ENCODE measurements at regions not wholly inside any gene's neighbourhood (a gene's known extent, or its start where the extent isn't known, plus 50 kb on each side); places are given as distances from the start of the nearest gene placed in this dataset.

GRCh38 chr21:14699433-14700407 is 153.6 kb upstream of the SAMSN1 start:
- H3K27me3 ChIP-seq, result no peaks in the 10 kb centered on the region
- no peaks in the 10 kb centered on the region for H3K36me3 ChIP-seq
- H3K4me3 ChIP-seq (replicated peaks in 1 of 3), result no peak overlapping the region
- H3K27ac ChIP-seq, result peak overlapping the region in 1 of 3 donors; percentile 6
- 71 to 78% methylated on average over 3 of the region's 3 CpGs for WGBS, 2 donors
- intact Hi-C loops (cut with DNase I), result no loop called here
- H3K9me3 ChIP-seq, result no peaks in the 10 kb centered on the region
- H3K4me1 ChIP-seq, result peaks cover 0 to 9% of the 10 kb centered on the region in 2 donors
- no peak for DNase-seq
- TF ChIP-seq POLR2A (IDR thresholded peaks at IDR 0.05) (no peak), CTCF (IDR thresholded peaks at IDR 0.05) (no peak)

- Histone ChIP-seq H3K9me3 (no peaks in the 10 kb centered on the region), H3K36me3 (no peaks in the 10 kb centered on the region), H3K4me1 (peaks cover 0 to 9% of the 10 kb centered on the region in 2 donors), H3K4me3 (replicated peaks in 1 of 3) (no peak overlapping the region), H3K27ac (no peak overlapping the region), H3K27me3 (no peaks in the 10 kb centered on the region)
- intact Hi-C loops (cut with DNase I), result no loop called here
- WGBS, 2 donors, result 88 to 89% methylated on average over 1 of the region's 1 CpG
- DNase-seq, result no peak
- no peak for TF ChIP-seq POLR2A (IDR thresholded peaks at IDR 0.05)
- no peak for TF ChIP-seq CTCF (IDR thresholded peaks at IDR 0.05)
Observed at GRCh38 chr21:14697769-14698168, 151.7 kb upstream of the SAMSN1 start.

GRCh38 chr21:14694817-14695216 is 148.7 kb upstream of the SAMSN1 start:
- 81 to 82% methylated on average over 1 of the region's 1 CpG for WGBS, 2 donors
- intact Hi-C loops (cut with DNase I), result no loop called here
- Histone ChIP-seq H3K36me3 (no peaks in the 10 kb centered on the region), H3K4me1 (no peaks in the 10 kb centered on the region), H3K9me3 (no peaks in the 10 kb centered on the region), H3K27ac (no peak overlapping the region), H3K4me3 (replicated peaks in 1 of 3) (no peak overlapping the region), H3K27me3 (no peaks in the 10 kb centered on the region)
- no peak for DNase-seq
- no peak for TF ChIP-seq CTCF (IDR thresholded peaks at IDR 0.05)
- TF ChIP-seq POLR2A (IDR thresholded peaks at IDR 0.05), result no peak

GRCh38 chr21:14693997-14694396 is 147.9 kb upstream of the SAMSN1 start:
- intact Hi-C loops (cut with DNase I), result no loop called here
- no peak for TF ChIP-seq CTCF (IDR thresholded peaks at IDR 0.05)
- no peak for TF ChIP-seq POLR2A (IDR thresholded peaks at IDR 0.05)
- H3K27me3 ChIP-seq, result no peaks in the 10 kb centered on the region
- 90 to 95% methylated on average over 3 of the region's 3 CpGs for WGBS, 2 donors
- no peaks in the 10 kb centered on the region for H3K36me3 ChIP-seq
- H3K4me3 ChIP-seq (replicated peaks in 1 of 3), result no peak overlapping the region
- DNase-seq, result no peak
- no peaks in the 10 kb centered on the region for H3K9me3 ChIP-seq
- H3K4me1 ChIP-seq, result no peaks in the 10 kb centered on the region
- H3K27ac ChIP-seq, result no peak overlapping the region

- no peak for DNase-seq
- no peaks in the 10 kb centered on the region for H3K9me3 ChIP-seq
- no peak overlapping the region for H3K4me3 ChIP-seq (replicated peaks in 1 of 3)
- WGBS, 2 donors, result 73 to 79% methylated on average over 5 of the region's 5 CpGs
- no peaks in the 10 kb centered on the region for H3K36me3 ChIP-seq
- no peak for TF ChIP-seq CTCF (IDR thresholded peaks at IDR 0.05)
- no peak for TF ChIP-seq POLR2A (IDR thresholded peaks at IDR 0.05)
- H3K4me1 ChIP-seq, result no peaks in the 10 kb centered on the region
- no peaks in the 10 kb centered on the region for H3K27me3 ChIP-seq
- intact Hi-C loops (cut with DNase I), result no loop called here
- H3K27ac ChIP-seq, result no peak overlapping the region
Observed at GRCh38 chr21:14691914-14692313, 145.8 kb upstream of the SAMSN1 start.
